ENCODE measurements at regions not wholly inside any gene's neighbourhood (a gene's known extent, or its start where the extent isn't known, plus 50 kb on each side); places are given as distances from the start of the nearest gene placed in this dataset.
A peak's percentile ranks its signal among the peaks of the same experiment; 100 is the strongest.

- TF ChIP-seq CTCF (IDR thresholded peaks at IDR 0.05; ENCODE audit: low read depth, low read length), result no peak
- H3K4me3 ChIP-seq (ENCODE audit: low read depth, low read length), result no peak overlapping the region
- DNase-seq (ENCODE audit: low read depth, low spot score), result no peak
- in situ Hi-C loops (cut with HindIII; ENCODE audit: low sequenced_read_pairs), result no loop called here
These were observed 253.0 kb upstream of the ARRDC3 start for GRCh38 chr5:91635950-91636734.

GRCh38 chr5:91632871-91633270 is 249.8 kb upstream of the ARRDC3 start:
- TF ChIP-seq CTCF (IDR thresholded peaks at IDR 0.05; ENCODE audit: low read depth, low read length), result no peak
- DNase-seq (ENCODE audit: low read depth, low spot score), result no peak
- H3K4me3 ChIP-seq (ENCODE audit: low read depth, low read length), result no peak overlapping the region
- in situ Hi-C loops (cut with HindIII; ENCODE audit: low sequenced_read_pairs), result no loop called here

- TF ChIP-seq CTCF (IDR thresholded peaks at IDR 0.05; ENCODE audit: low read depth, low read length), result no peak
- in situ Hi-C loops (cut with HindIII; ENCODE audit: low sequenced_read_pairs), result no loop called here
- DNase-seq (ENCODE audit: low read depth, low spot score), result no peak
- H3K4me3 ChIP-seq (ENCODE audit: low read depth, low read length), result no peak overlapping the region
These were observed 228.6 kb upstream of the ARRDC3 start for GRCh38 chr5:91611746-91612145.

GRCh38 chr5:91607675-91608074 is 224.6 kb upstream of the ARRDC3 start:
- no peak overlapping the region for H3K4me3 ChIP-seq (ENCODE audit: low read depth, low read length)
- peak; percentile 3 for DNase-seq (ENCODE audit: low read depth, low spot score)
- in situ Hi-C loops (cut with HindIII; ENCODE audit: low sequenced_read_pairs), result no loop called here
- no peak for TF ChIP-seq CTCF (IDR thresholded peaks at IDR 0.05; ENCODE audit: low read depth, low read length)

GRCh38 chr5:91599863-91600262 is 216.7 kb upstream of the ARRDC3 start:
- TF ChIP-seq CTCF (IDR thresholded peaks at IDR 0.05; ENCODE audit: low read depth, low read length), result no peak
- no peak for DNase-seq (ENCODE audit: low read depth, low spot score)
- in situ Hi-C loops (cut with HindIII; ENCODE audit: low sequenced_read_pairs), result no loop called here
- H3K4me3 ChIP-seq (ENCODE audit: low read depth, low read length), result no peak overlapping the region

- in situ Hi-C loops (cut with HindIII; ENCODE audit: low sequenced_read_pairs), result no loop called here
- no peak for TF ChIP-seq CTCF (IDR thresholded peaks at IDR 0.05; ENCODE audit: low read depth, low read length)
- H3K4me3 ChIP-seq (ENCODE audit: low read depth, low read length), result no peak overlapping the region
- DNase-seq (ENCODE audit: low read depth, low spot score), result no peak
These were observed 215.1 kb upstream of the ARRDC3 start for GRCh38 chr5:91598216-91598615.
